Nephron (organoid): ENCODE measurements at regions not wholly inside any gene's neighbourhood (a gene's known extent, or its start where the extent isn't known, plus 50 kb on each side); places are given as distances from the start of the nearest gene placed in this dataset.

Experiments used
- H3K27ac Mint-ChIP-seq, 3 experiments: 2 replicates each; pipeline ENCODE4 v1.8.0; 2020; ENCODE audit warnings: mixed read lengths in 3 of 3, mild to moderate bottlenecking in 2 of 3, moderate library complexity in 1 of 3
- H3K27me3 Mint-ChIP-seq: 2 replicates; pipeline ENCODE4 v1.8.0; 2021; ENCODE audit warnings: low read depth, mild to moderate bottlenecking, moderate library complexity, mixed read lengths
- H3K36me3 Mint-ChIP-seq: 2 replicates; pipeline ENCODE4 v1.8.0; 2020; ENCODE audit warnings: low read depth, mixed read lengths
- H3K4me1 Mint-ChIP-seq: 2 replicates; pipeline ENCODE4 v1.8.0; 2020; ENCODE audit warnings: mixed read lengths
- H3K4me3 Mint-ChIP-seq, 3 experiments: 2 replicates each; pipeline ENCODE4 v1.8.0; 2020; ENCODE audit warnings: mild to moderate bottlenecking in 3 of 3, mixed read lengths in 3 of 3, moderate library complexity in 2 of 3
- H3K9me3 Mint-ChIP-seq: 2 replicates; pipeline ENCODE4 v1.8.0; 2020; ENCODE audit warnings: mixed read lengths
- CTCF ChIP-seq, 3 experiments: fragments of 200-600 bp; sonication (generic); IDR thresholded peaks; one replicate each; pipeline ENCODE4 v1.5.0; 2021; ENCODE audit warnings: antibody characterized with exemption in 3 of 3; ENCODE audit not compliant: unreplicated experiment in 3 of 3

GRCh38 chr11:103730131-103730940 lies 306.1 kb upstream of the DDI1 start:
- H3K9me3 Mint-ChIP-seq: peaks cover 18% of the 10 kb centered on the region
- H3K27me3 Mint-ChIP-seq: no peaks in the 10 kb centered on the region
- TF ChIP-seq CTCF (IDR thresholded peaks at IDR 0.05; ENCODE audit: unreplicated experiment in 3 of 3): no peak
- peak overlapping the region; percentile 88 to 93 (median 91) for H3K27ac Mint-ChIP-seq
- H3K4me1 Mint-ChIP-seq: peaks cover 15% of the 10 kb centered on the region
- peak overlapping the region in 1 of 3 experiments; percentile 16 for H3K4me3 Mint-ChIP-seq
- peaks cover 11% of the 10 kb centered on the region for H3K36me3 Mint-ChIP-seq

- H3K36me3 Mint-ChIP-seq: peaks cover 7% of the 10 kb centered on the region
- H3K4me3 Mint-ChIP-seq: no peak overlapping the region
- no peak overlapping the region for H3K27ac Mint-ChIP-seq
- no peak for TF ChIP-seq CTCF (IDR thresholded peaks at IDR 0.05; ENCODE audit: unreplicated experiment in 3 of 3)
- peaks cover 8% of the 10 kb centered on the region for H3K9me3 Mint-ChIP-seq
- H3K4me1 Mint-ChIP-seq: peaks cover 21% of the 10 kb centered on the region
- H3K27me3 Mint-ChIP-seq: no peaks in the 10 kb centered on the region
Observed at GRCh38 chr11:103731670-103732069, 304.8 kb upstream of the DDI1 start.

GRCh38 chr11:103733889-103734288 lies 302.6 kb upstream of the DDI1 start:
- H3K27ac Mint-ChIP-seq: peak overlapping the region in 1 of 3 experiments; percentile 7
- no peak for TF ChIP-seq CTCF (IDR thresholded peaks at IDR 0.05; ENCODE audit: unreplicated experiment in 3 of 3)
- no peaks in the 10 kb centered on the region for H3K27me3 Mint-ChIP-seq
- H3K4me1 Mint-ChIP-seq: peaks cover 39% of the 10 kb centered on the region
- no peaks in the 10 kb centered on the region for H3K9me3 Mint-ChIP-seq
- H3K4me3 Mint-ChIP-seq: no peak overlapping the region
- no peaks in the 10 kb centered on the region for H3K36me3 Mint-ChIP-seq

GRCh38 chr11:103735497-103736032 lies 300.9 kb upstream of the DDI1 start:
- Mint-ChIP-seq H3K9me3 (peaks cover 2% of the 10 kb centered on the region), H3K27ac (peak overlapping the region in 2 of 3 experiments; percentile 36 to 81), H3K27me3 (no peaks in the 10 kb centered on the region), H3K4me1 (peaks cover 32% of the 10 kb centered on the region), H3K4me3 (no peak overlapping the region), H3K36me3 (peaks cover 4% of the 10 kb centered on the region)
- no peak for TF ChIP-seq CTCF (IDR thresholded peaks at IDR 0.05; ENCODE audit: unreplicated experiment in 3 of 3)

GRCh38 chr11:103736315-103737036 lies 300.0 kb upstream of the DDI1 start:
- Mint-ChIP-seq H3K9me3 (peaks cover 2% of the 10 kb centered on the region), H3K4me3 (no peak overlapping the region), H3K36me3 (peaks cover 4% of the 10 kb centered on the region), H3K4me1 (peaks cover 32% of the 10 kb centered on the region), H3K27me3 (no peaks in the 10 kb centered on the region), H3K27ac (peak overlapping the region in 2 of 3 experiments; percentile 78 to 81)
- TF ChIP-seq CTCF (IDR thresholded peaks at IDR 0.05; ENCODE audit: unreplicated experiment in 3 of 3): no peak
